Ramos (cell line): ENCODE measurements at regions not wholly inside any gene's neighbourhood (a gene's known extent, or its start where the extent isn't known, plus 50 kb on each side); places are given as distances from the start of the nearest gene placed in this dataset.
"Not testable (repeated sequence)": the region's sequence is repeated elsewhere in the genome, so short reads cannot be mapped to it uniquely, and the experiment has no call there.

Experiments
- in situ Hi-C: fragments of 300-500 bp; cut with MboI; formaldehyde crosslinking; loops from one replicate; pipeline ENCODE4 v1.14.3; 2022; ENCODE audit warnings: low sequenced_read_pairs; ENCODE audit not compliant: unreplicated experiment

GRCh38 chrX:45479835-45480422, 279.3 kb upstream of the DIPK2B start:
- in situ Hi-C loops = no loop called here

GRCh38 chrX:45479196-45479834, 278.6 kb upstream of the DIPK2B start:
- in situ Hi-C loops = no loop called here

GRCh38 chrX:45472968-45473367, 272.3 kb upstream of the DIPK2B start:
- in situ Hi-C loops = no loop called here

- in situ Hi-C loops = not testable (repeated sequence)
These were observed 266.9 kb upstream of the DIPK2B start for GRCh38 chrX:45467537-45467936.

- in situ Hi-C loops = not testable (repeated sequence)
These were observed 255.1 kb upstream of the DIPK2B start for GRCh38 chrX:45455732-45456131.

- in situ Hi-C loops = no loop called here
These were observed 253.6 kb upstream of the DIPK2B start for GRCh38 chrX:45454290-45454689.

- in situ Hi-C loops = no loop called here
These were observed 249.3 kb upstream of the DIPK2B start for GRCh38 chrX:45449982-45450381.

- in situ Hi-C loops = no loop called here
These were observed 247.3 kb upstream of the DIPK2B start for GRCh38 chrX:45447995-45448394.

- in situ Hi-C loops = no loop called here
These were observed 246.7 kb upstream of the DIPK2B start for GRCh38 chrX:45447331-45447730.

- in situ Hi-C loops = no loop called here
These were observed 245.2 kb upstream of the DIPK2B start for GRCh38 chrX:45445745-45446412.

GRCh38 chrX:45437186-45437585, 236.5 kb upstream of the DIPK2B start:
- in situ Hi-C loops = no loop called here

GRCh38 chrX:45435481-45435880, 234.8 kb upstream of the DIPK2B start:
- in situ Hi-C loops = no loop called here

GRCh38 chrX:45434231-45434630, 233.6 kb upstream of the DIPK2B start:
- in situ Hi-C loops = no loop called here

GRCh38 chrX:45428831-45429230, 228.2 kb upstream of the DIPK2B start:
- in situ Hi-C loops = no loop called here

- in situ Hi-C loops = no loop called here
These were observed 223.7 kb upstream of the DIPK2B start for GRCh38 chrX:45424326-45424725.

- in situ Hi-C loops = no loop called here
These were observed 221.7 kb upstream of the DIPK2B start for GRCh38 chrX:45422216-45422925.

GRCh38 chrX:45421806-45422205, 221.1 kb upstream of the DIPK2B start:
- in situ Hi-C loops = no loop called here

- in situ Hi-C loops = no loop called here
These were observed 203.5 kb upstream of the DIPK2B start for GRCh38 chrX:45404206-45404605.

GRCh38 chrX:45401923-45402322, 201.2 kb upstream of the DIPK2B start:
- in situ Hi-C loops = no loop called here

- in situ Hi-C loops = not testable (repeated sequence)
These were observed 200.5 kb upstream of the DIPK2B start for GRCh38 chrX:45400951-45401725.
